ENCODE measurements at regions not wholly inside any gene's neighbourhood (a gene's known extent, or its start where the extent isn't known, plus 50 kb on each side); places are given as distances from the start of the nearest gene placed in this dataset.

- DNase-seq (ENCODE audit: low read depth in 1 of 2, low spot score in 1 of 2) = peak in 1 of 2 experiments; percentile 4
- TF ChIP-seq GABPA (IDR thresholded peaks at IDR 0.05; ENCODE audit: low read depth) = no peak
- peak; percentile 47; the same call in 1 of the 2 replicates for TF ChIP-seq SPI1 (IDR thresholded peaks at IDR 0.05; ENCODE audit: borderline replicate concordance, low read depth)
- TF ChIP-seq REST (IDR thresholded peaks at IDR 0.05; ENCODE audit: insufficient replicate concordance, low read depth) = no peak
- TF ChIP-seq POLR2AphosphoS5 (IDR thresholded peaks at IDR 0.05; ENCODE audit: low read depth) = 0 out of 2 replicates have a peak, but pooled peaks have one; percentile 21
- TF ChIP-seq CTCF (IDR thresholded peaks at IDR 0.05; ENCODE audit: insufficient read depth, low read length) = no peak
- peaks cover 2% of the 10 kb centered on the region for H3K27me3 ChIP-seq (ENCODE audit: insufficient read depth, poor library complexity, severe bottlenecking)
- H3K4me3 ChIP-seq (replicated peaks; ENCODE audit: insufficient read depth, low read length) = no peak overlapping the region
- H3K27ac ChIP-seq (replicated peaks) = no peak overlapping the region
Observed at GRCh38 chr2:222076973-222077690, 221.7 kb downstream of the PAX3 start.

GRCh38 chr2:222074674-222075073 lies 224.1 kb downstream of the PAX3 start:
- DNase-seq (ENCODE audit: low read depth in 1 of 2, low spot score in 1 of 2) = no peak
- H3K27ac ChIP-seq (replicated peaks) = no peak overlapping the region
- no peak overlapping the region for H3K4me3 ChIP-seq (replicated peaks; ENCODE audit: insufficient read depth, low read length)
- peaks cover 2% of the 10 kb centered on the region for H3K27me3 ChIP-seq (ENCODE audit: insufficient read depth, poor library complexity, severe bottlenecking)
- TF ChIP-seq SPI1 (IDR thresholded peaks at IDR 0.05; ENCODE audit: borderline replicate concordance, low read depth) (no peak), POLR2AphosphoS5 (IDR thresholded peaks at IDR 0.05; ENCODE audit: low read depth) (no peak), GABPA (IDR thresholded peaks at IDR 0.05; ENCODE audit: low read depth) (no peak), REST (IDR thresholded peaks at IDR 0.05; ENCODE audit: insufficient replicate concordance, low read depth) (no peak), CTCF (IDR thresholded peaks at IDR 0.05; ENCODE audit: insufficient read depth, low read length) (no peak)

- Histone ChIP-seq H3K4me3 (replicated peaks; ENCODE audit: insufficient read depth, low read length) (no peak overlapping the region), H3K27ac (replicated peaks) (no peak overlapping the region), H3K27me3 (ENCODE audit: insufficient read depth, poor library complexity, severe bottlenecking) (peaks cover 2% of the 10 kb centered on the region)
- TF ChIP-seq GABPA (IDR thresholded peaks at IDR 0.05; ENCODE audit: low read depth) (no peak), CTCF (IDR thresholded peaks at IDR 0.05; ENCODE audit: insufficient read depth, low read length) (no peak), REST (IDR thresholded peaks at IDR 0.05; ENCODE audit: insufficient replicate concordance, low read depth) (no peak), SPI1 (IDR thresholded peaks at IDR 0.05; ENCODE audit: borderline replicate concordance, low read depth) (no peak), POLR2AphosphoS5 (IDR thresholded peaks at IDR 0.05; ENCODE audit: low read depth) (no peak)
- DNase-seq (ENCODE audit: low read depth in 1 of 2, low spot score in 1 of 2) = no peak
Observed at GRCh38 chr2:222071911-222072310, 226.9 kb downstream of the PAX3 start.
